GM18520 (cell line): ENCODE measurements at regions not wholly inside any gene's neighbourhood (a gene's known extent, or its start where the extent isn't known, plus 50 kb on each side); places are given as distances from the start of the nearest gene placed in this dataset.

Source experiments
- ATAC-seq: cut with Tn5 transposase; IDR thresholded peaks from one replicate; pipeline ENCODE4 v1.9.1; 2021; ENCODE audit not compliant: unreplicated experiment

DNA sequence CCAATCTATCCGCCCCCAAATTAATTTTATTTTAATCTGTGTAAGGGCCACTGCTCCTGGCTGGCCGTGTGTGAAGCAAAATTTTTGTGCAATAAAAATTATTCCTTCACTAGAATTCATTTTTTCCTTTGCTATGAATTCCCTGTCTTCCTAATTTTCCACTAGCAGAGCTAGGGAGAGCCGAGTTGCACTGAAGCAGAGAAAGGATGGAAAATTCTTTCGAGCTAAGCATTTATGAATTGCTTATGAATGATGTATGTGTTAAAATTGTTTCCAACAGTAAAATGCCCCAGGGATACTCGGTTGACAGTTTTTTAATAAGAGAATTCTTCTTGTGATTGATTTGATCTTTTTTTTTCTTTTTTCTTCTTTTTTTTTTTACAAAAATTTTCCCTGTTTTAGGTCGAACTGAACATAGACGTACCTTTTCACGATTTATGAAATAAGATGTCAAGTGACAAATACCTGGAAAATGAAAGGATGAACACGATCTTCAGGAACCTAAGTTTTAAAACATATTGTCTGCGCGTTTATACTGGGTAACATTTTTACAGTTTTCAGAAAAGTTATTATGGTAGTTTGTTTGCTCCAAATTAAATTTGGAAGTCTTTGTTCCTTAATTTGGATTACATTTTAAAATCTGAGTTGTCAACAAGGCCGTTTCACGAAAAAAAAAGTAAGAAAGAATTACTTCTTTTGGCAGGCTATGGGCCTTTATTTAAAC, 288.8 kb upstream of the NFE2L3 start:
- ATAC-seq: no peak

DNA sequence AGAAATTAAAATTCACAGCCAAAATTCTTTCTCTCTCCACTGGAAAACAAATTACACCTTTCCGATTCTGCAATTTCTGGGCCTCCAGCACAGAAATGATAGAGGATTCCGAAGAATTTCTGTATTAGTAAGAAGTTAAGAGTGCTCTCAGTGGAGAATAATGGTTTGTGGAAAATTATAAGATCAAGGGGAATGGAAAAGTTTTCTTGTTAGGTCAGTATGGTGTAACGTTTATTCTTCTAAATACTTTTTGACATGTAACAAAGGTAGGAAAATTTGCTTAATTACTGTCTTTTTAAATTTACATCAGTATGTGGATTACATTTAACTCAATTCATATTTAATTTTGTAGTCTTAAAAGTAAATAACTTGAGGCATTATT, 288.3 kb upstream of the NFE2L3 start:
- no peak for ATAC-seq

DNA sequence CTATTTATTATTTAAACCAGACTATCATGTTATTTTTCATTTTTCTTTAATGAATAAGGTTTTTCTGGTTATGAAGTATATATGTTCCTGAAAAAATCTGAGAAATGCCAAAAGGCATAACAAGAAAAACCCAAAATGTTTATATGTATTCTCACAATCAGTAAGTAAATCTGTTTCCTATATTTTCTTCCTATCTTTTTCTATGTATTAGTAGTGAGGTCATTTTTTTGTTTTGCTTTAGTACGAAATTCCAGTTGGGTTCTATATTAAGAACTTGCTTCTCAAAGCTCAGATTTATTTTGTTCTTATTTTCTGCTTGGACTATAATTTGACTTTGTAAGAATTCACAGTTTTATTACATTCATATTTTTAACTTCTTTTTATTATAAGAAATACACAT, 287.5 kb upstream of the NFE2L3 start:
- ATAC-seq: no peak

DNA sequence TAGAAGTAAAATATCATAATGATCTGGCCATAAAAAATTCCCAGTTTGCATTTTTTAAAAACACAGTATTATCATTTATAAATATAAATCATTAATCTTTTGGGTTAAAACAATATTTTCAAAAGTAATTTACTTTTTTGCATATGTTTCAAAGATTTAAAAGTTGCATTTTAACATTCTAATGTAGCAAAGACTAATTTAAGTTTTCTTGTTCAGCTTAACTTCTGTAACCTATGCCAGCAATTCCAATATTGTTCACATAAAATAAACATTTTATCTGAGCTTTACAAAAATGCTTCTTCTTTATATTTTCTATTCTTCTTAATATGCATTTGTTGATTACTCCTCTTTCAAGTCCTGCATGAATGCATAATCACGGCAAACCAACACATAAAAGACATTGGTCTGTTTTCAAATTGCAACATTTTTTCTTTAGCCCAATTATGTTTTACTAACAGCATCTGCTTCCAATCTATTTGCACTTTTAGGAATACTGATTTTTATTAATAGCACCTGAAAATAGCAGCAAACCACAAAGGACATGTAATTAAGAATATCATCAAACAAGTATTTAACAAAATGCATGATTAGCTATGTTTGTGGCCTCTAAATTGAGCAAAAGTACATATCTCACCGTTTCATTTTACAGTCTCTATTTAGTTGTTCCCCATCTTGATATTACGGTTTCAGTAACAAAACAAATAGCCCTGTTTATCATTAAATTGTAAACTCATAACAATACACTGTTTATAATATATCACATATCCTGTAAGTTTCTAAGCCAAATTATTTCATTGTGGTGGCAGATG, 286.9 kb upstream of the NFE2L3 start:
- no peak for ATAC-seq

DNA sequence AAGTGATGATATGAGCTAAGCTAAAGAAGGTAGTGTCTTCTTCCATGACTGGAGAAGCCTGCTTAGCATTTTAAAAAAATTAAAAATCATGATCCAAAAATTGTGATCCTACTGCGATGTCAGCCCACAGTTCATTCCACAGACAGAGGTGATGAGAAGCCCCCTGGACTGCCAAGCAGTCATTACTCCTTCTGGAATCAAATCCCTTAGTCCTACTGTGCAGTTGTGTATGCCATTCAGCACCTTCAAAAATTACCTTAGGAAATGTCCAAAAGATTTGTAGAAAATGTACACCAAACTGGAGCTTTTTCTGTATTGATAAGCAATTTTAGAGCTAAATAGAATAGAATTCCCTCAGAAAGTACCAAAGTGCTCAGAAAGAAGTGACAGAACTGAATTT, 283.5 kb upstream of the NFE2L3 start:
- ATAC-seq: no peak

DNA sequence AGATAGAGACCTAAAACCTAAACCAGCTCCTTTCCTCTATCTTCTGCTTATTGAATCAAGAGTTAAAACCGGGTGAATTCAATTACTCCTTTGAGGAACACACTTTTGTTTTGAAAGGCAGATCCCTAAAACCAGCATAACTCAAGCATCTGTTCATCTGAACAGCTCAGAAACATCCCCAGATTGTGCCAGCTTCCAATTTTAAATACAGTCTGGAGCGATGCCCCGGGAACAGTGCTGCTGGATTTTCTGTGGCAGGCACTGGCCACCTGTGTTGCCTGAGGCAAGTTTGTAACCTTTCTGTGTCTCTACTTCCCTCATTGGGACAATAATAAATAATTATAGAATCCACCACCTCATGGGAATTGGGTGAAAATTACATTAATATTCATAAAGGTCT, 281.4 kb upstream of the NFE2L3 start:
- no peak for ATAC-seq

DNA sequence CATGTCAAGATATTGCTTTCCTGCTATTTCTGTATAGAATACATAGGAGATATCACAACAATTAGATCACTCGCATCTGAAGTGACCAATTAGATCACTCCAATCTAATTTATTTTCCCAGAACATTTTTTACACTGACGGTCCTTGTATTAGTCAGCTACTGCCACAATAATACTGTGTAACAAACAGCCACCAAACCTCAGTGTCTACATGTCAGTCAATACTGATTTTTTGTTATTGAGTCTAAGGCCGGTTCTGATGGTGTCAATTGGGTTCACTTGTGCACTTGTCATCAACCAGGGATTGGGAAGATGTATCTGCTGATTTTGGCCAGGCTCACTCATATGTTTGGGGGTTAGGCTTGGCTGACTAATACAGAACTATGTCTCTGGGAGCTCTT, 275.9 kb upstream of the NFE2L3 start:
- no peak for ATAC-seq

DNA sequence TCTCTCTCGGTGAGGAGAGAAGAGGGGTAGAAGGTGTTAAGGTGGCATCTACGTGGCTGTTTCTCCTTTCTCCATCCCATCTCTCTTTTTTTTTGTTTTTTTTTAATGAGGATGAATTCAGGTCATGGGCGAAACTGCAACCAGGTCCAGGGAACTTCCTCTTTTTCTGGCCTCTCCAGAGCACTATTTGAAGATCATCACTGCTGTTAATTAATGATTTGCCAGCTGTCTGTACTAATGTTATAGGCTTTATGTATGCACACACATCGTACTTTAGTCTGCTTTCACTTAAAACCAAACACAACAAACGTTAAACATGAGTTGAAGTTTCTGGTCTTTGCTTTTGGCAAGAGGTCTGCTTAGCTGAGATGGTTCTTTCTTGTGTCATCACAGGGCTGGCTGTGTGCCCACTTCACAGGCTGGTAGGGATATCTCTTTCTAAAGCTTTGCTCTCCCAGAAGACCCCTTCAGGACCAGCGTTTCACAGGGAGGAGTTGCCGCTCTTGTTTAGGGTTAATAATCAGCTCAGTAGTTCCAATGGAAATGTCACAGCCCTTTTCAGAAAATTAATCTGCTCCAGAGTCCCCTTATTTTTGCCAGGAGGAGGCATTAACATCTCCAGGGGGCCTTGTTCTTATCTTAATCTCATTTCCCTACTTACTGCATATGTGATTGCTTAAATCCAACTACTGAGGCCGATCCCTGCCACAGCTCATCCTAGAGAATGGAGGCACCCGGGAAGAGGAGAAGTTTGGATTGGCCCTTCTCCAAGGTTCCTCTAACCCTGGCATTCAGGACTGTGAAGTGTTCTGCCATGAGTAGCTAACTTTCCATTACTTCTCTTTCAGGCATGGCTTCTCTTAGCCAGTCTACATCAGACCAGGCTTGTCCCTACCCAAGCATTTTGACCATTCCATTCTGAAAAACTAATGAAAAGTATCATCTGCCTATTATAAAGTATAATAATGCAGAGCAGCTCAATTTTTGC, 273.9 kb upstream of the NFE2L3 start:
- no peak for ATAC-seq

DNA sequence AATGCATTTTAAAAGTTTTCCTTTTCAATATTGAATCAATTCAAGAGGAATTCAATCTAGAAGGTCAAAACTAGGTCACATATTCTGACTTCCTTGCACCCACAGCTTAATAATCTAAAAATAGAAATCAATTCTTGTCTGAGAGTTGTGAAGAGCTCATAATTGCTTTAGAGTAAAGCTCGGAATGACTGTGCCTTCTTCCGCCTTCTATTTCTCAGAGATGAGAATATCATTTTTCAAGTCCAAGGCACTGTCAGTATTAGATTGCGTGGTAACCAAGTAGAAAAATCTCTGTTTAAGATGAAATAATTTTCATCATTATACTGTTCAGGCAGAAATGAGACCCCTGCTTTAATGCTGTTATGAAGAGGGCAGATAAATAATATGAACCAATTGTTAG, 272.2 kb upstream of the NFE2L3 start:
- ATAC-seq: no peak

DNA sequence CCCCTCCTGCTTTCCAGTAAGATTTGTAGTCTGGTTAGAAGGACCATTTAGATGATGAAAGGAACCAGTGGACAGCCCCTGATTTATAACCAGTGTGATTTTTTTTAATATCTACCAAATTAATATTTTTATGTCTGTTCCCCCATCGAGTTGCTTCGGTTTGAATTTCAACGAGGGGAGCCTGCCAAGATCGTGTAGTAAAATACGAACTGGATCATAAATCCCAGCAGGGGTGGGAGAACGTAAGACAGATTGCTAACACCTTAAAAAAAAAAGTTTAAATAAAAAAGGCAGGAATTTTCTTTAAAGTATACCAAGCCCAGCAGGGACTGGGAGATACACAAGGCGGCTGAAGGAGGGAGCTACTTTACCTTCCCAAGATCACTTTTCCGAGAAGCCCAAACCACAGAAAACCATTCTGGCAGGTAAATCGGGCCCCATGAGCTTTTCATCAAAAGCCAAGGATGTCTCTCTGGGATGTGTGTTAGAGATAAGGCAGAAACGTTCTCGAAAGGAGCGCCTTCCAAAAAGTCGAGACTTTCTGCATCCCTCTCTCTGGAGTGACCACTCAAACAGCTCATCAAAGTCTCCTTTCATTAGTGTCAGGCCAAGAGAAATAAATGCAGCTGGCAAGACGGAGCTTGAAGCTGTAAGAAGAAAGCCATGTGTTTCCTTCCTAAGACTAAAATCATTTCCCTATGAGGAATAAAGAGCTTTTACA, 270.5 kb upstream of the NFE2L3 start:
- no peak for ATAC-seq

DNA sequence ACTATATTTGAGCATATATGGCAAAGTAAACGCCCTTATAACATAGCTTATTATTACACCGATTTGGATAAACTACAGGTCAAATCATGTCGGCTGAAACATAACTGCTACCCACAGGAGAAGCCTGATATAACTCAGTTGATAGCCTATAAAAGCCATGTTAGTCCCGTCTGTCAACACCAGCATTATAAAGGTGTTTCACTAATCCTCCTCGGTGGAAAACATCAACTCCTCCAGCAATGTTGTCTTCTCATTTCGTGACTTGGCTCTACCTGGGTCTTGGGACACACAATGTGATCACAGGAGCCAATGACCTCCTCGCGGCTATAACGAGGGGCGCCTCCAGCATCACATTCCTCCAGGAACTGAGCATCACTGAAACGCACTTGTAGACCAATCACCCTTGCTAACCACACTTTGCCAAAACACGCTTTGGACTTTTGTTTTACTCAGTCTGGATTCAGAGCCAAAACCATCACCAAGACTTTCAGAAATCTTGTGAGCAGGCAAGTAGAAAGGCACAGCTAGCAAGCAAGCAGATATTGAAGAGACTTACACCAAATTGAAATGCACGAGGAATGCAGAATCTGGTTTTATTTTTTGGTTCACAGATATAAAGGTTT, 269.7 kb upstream of the NFE2L3 start:
- ATAC-seq: no peak

DNA sequence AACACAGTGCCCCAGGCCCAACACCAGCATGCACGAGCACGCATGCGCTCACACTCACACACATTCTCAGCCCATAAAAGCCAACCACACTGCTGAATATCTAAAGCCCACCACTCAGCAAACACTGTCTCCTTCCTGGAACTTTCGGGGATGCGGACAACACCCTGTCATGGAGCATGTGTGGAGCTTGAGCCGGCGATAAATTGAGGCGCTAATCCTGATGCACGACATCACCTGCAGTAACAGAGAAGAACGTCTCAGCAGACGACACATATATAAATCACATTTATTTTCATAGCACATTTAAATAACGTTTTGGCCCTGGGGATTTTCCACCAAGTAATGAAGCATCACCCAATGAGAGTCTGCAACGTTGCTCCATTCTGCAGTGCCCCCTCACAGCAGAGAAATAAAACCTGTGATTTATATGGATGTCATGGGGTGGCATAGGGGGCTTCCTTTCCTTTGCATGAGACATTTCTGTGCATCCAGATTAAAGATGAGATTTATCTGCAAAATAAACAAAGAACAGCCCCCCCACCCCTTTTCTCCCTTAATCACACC, 267.7 kb upstream of the NFE2L3 start:
- ATAC-seq: no peak

DNA sequence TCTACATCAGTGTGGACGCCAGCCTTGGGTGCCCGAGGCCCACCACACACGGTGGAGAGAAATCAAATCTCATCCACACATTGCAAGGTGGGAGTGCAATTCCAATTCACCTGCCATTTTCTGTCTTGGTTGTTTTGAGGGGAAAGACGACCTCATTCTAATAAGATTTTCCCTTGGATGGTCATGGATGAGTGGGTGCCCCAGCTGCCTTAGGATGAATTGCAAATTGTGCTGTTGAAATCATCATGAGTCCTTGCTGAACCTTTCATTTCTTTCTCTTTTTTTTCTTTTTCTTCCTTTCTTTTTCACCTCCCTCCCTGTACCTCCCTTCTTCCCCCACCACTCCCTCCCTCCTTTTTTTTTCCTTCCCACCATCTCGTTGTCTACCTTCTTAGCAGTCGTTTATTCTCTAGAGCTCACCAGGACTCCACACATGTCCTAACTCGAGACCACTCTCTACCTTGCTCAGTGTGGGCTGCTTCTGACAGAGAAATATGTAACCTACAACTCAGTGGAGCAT, 266.9 kb upstream of the NFE2L3 start:
- no peak for ATAC-seq

DNA sequence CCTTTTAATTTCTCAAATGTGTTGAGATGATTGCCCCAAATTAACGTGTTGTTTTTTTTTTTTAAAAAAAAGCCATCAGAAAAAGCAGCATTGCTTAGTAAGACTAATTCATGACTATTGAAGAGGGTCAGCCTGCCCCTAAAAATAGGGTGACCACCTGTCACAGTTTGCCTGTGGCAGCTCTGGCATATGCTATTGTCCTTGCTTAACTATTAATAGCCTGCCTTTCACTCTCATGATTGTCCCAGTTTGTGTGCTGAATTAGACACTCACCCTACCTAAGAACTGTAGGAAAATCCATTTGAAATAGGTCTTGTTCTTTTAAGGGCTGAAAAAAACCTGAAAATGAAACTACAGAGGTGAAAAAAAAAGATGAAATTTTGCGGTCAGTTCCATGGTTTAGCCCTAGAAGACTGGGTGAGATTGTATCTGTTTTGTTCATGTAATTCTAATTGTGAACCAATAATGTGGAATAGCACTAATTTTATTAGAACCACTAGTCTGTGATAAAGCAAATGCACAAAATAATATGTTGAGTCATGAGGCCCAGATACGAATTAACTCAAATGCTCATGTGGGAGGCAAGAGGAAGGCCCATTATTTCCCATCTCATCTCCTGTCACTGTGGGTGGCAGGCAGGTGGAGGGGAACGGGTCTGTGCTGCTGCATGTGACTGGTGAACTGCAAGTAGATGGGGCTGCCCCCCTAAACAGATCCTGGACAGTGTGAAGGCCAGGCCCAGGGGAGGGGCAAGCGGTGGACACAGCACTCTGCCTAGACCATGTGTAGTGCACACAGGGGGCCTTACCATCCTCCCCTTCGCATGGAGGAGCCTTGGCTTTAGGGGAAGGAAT, 265.4 kb upstream of the NFE2L3 start:
- no peak for ATAC-seq

DNA sequence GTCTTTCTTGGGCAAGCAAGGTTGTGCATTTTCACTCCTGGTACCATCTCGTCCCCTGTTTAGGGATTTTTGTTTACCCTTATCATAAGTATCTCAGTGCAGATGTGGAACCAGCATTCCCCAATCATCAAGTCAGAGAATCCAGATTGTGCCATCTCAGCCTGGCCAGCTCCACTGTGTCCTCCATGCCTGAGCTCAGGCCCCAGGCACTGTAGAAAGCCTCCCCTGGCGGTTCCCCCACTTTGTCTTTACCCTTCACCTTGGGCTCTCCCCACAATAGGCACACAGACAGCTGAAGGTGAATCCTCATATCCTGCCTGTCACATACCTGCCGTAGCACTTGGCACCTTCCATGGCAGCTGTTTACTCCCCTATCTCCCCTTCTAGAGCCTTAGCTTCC, 264.7 kb upstream of the NFE2L3 start:
- ATAC-seq: no peak

DNA sequence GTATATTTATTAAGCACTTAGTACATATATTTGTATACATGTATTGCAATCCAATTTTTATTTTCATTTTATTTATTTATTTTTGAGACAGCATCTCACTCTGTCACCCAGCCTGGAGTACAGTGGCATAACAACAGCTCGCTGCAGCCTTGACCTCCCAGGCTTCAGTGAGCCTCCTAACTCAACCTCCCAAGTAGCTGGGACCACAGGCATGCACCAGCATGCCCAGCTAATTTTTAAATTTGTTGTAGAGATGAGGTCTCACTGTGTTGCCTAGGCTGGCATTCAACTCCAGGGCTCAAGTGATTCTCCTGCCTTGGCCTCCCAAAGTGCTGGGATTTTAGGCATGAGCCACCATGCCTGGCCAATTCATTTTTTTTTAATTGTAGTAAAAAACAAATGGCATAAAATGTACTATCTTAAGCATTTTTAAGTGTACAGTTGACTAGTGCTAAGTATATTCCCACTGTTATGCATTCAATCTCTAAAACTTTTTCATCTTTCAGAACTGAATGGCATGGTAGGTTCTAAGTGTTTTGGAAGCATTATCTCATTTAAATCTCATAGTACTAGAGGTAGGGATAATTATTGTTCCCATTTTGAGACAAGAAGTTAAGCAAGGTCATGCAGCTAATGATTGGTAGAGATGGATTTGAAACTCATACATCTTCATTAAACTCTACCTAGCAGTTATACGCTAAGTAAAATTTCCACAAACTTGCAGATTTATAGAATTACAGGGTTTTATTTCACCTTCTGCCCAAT, 264.0 kb upstream of the NFE2L3 start:
- ATAC-seq: no peak

DNA sequence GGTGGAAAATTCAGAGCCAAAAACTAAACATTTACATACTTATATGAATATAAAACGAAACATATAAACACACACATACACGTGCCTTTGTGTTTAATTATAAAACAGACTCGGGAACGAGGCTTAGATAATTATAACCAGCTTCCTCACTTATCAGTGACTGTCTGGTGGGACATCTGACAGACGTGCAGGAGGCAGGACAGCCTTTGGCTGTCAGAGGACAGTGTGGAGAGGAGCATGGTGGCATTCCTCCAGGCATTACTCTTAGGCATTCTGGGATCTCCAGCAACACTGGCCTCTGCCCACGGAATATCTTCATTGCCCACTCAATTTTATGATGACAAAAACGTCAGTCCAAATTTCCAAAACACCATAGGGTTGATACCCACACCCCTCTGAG, 262.2 kb upstream of the NFE2L3 start:
- no peak for ATAC-seq

DNA sequence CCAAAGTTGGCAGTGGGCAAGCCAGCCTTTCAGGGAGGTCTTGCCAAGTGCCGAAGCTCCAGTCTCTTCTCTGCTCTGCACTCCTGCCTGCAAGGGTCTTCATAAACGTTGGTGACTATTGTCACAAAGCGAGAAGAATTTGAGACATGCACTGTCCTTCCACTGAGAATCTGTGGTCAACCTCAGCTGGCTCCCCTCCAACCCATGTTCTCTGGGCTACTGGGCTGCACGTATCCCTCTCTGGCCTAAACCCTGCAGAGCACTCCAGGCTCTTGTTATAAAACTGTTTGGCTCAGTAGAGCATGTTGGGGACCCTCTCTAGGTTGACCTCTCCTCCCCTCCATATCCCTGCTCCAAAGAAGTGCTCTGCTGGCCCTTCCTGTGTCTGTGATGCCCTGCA, 260.4 kb upstream of the NFE2L3 start:
- ATAC-seq: no peak
